Smooth muscle cell (in vitro differentiated cells): ENCODE measurements at regions not wholly inside any gene's neighbourhood (a gene's known extent, or its start where the extent isn't known, plus 50 kb on each side); places are given as distances from the start of the nearest gene placed in this dataset.
A peak's percentile ranks its signal among the peaks of the same experiment; 100 is the strongest.

ENCODE experiments used
- DNase-seq: peaks from one replicate; lab custom pipeline; 2025; ENCODE audit not compliant: unreplicated experiment; lab: John Stamatoyannopoulos, UW
- H2AFZ ChIP-seq: fragments of 200-600 bp; sonication (generic); 2 replicates; pipeline ENCODE4 v1.6.0; 2016; ENCODE audit warnings: antibody characterized with exemption, low read depth, mild to moderate bottlenecking
- H3F3A ChIP-seq: fragments of 200-600 bp; sonication (generic); 2 replicates; pipeline ENCODE4 v1.6.0; 2017; ENCODE audit warnings: antibody characterized with exemption, low read depth
- H3K27ac ChIP-seq: fragments of 200-600 bp; sonication (generic); 2 replicates; pipeline ENCODE4 v1.5.1; 2016; ENCODE audit warnings: low read depth, mild to moderate bottlenecking
- H3K27me3 ChIP-seq: fragments of 200-600 bp; sonication (generic); 2 replicates; pipeline ENCODE4 v1.6.1; 2016; ENCODE audit warnings: low read depth, mild to moderate bottlenecking
- H3K36me3 ChIP-seq: fragments of 200-600 bp; sonication (generic); 2 replicates; pipeline ENCODE4 v1.5.1; 2016; ENCODE audit warnings: low read depth
- H3K4me1 ChIP-seq: fragments of 200-600 bp; sonication (generic); 2 replicates; pipeline ENCODE4 v1.5.1; 2016; ENCODE audit warnings: low read depth
- H3K4me2 ChIP-seq: fragments of 200-600 bp; sonication (generic); 2 replicates; pipeline ENCODE4 v1.6.0; 2016; ENCODE audit warnings: mild to moderate bottlenecking
- H3K4me3 ChIP-seq: fragments of 200-600 bp; sonication (generic); 2 replicates; pipeline ENCODE4 v1.5.1; 2016; ENCODE audit warnings: mild to moderate bottlenecking
- H3K79me2 ChIP-seq: fragments of 200-600 bp; sonication (generic); 2 replicates; pipeline ENCODE4 v1.6.0; 2016; ENCODE audit warnings: low read depth, mild to moderate bottlenecking
- H3K9ac ChIP-seq: fragments of 200-600 bp; sonication (generic); 2 replicates; pipeline ENCODE4 v1.6.0; 2016; ENCODE audit warnings: low read depth
- H3K9me3 ChIP-seq: fragments of 200-600 bp; sonication (generic); replicated peaks from 2 replicates; pipeline ENCODE4 v1.5.1; 2016; ENCODE audit warnings: low read depth
- H4K20me1 ChIP-seq: fragments of 200-600 bp; sonication (generic); 2 replicates; pipeline ENCODE4 v1.6.0; 2016; ENCODE audit warnings: low read depth
- CTCF ChIP-seq: fragments of 200-600 bp; sonication (generic); IDR thresholded peaks from 2 replicates; pipeline ENCODE4 v1.5.1; 2017; ENCODE audit warnings: borderline replicate concordance, mild to moderate bottlenecking, antibody characterized with exemption; ENCODE audit not compliant: insufficient read depth, poor library complexity, severe bottlenecking
- WGBS: methylation state at CpG from one replicate; pipeline ENCODE4 v1.1.7; 2016; ENCODE audit warnings: low lambda C conversion rate; 5-methylcytosine and 5-hydroxymethylcytosine counted together

GRCh38 chr4:127344071-127344470 lies 288.7 kb upstream of the INTU start:
- no peak overlapping the region for H3K4me3 ChIP-seq
- H3F3A ChIP-seq: no peaks in the 10 kb centered on the region
- no peak for TF ChIP-seq CTCF
- no peak overlapping the region for H3K9ac ChIP-seq
- 94% methylated on average over 3 of the region's 3 CpGs for WGBS
- H3K27me3 ChIP-seq: no peaks in the 10 kb centered on the region
- no peak overlapping the region for H3K4me2 ChIP-seq
- H3K4me1 ChIP-seq: no peaks in the 10 kb centered on the region
- DNase-seq: no peak
- H3K9me3 ChIP-seq: no peaks in the 10 kb centered on the region
- no peak overlapping the region for H3K27ac ChIP-seq
- H4K20me1 ChIP-seq: no peaks in the 10 kb centered on the region
- no peak overlapping the region for H2AFZ ChIP-seq
- no peaks in the 10 kb centered on the region for H3K79me2 ChIP-seq
- H3K36me3 ChIP-seq: no peaks in the 10 kb centered on the region

DNA sequence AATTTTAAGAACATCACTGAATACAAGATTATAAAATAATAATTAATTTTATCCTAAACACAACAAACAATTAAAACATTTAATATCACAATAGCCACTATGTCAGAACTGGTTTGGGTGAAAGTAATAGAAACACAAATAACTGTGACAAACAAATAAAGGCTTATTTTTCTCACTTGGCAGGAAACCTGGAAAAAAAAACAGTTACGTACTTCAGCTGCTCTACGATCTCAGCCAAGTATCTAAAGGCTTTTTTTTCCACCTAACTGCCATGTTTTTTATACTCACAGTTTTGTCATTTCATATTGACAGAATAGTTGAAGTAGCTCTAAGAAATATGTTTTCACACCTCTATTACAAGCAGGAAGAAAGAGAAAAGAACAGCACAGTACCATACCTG lies 284.8 kb upstream of the INTU start:
- H4K20me1 ChIP-seq: no peaks in the 10 kb centered on the region
- H3K27me3 ChIP-seq: no peaks in the 10 kb centered on the region
- no peaks in the 10 kb centered on the region for H3K79me2 ChIP-seq
- no peak overlapping the region for H2AFZ ChIP-seq
- no peak overlapping the region for H3K4me2 ChIP-seq
- H3K4me1 ChIP-seq: no peaks in the 10 kb centered on the region
- no peak for DNase-seq
- no peaks in the 10 kb centered on the region for H3K9me3 ChIP-seq
- TF ChIP-seq CTCF: no peak
- no peak overlapping the region for H3K4me3 ChIP-seq
- 92% methylated on average over 2 of the region's 2 CpGs for WGBS
- H3K36me3 ChIP-seq: no peaks in the 10 kb centered on the region
- no peak overlapping the region for H3K27ac ChIP-seq
- no peaks in the 10 kb centered on the region for H3F3A ChIP-seq
- no peak overlapping the region for H3K9ac ChIP-seq

DNA sequence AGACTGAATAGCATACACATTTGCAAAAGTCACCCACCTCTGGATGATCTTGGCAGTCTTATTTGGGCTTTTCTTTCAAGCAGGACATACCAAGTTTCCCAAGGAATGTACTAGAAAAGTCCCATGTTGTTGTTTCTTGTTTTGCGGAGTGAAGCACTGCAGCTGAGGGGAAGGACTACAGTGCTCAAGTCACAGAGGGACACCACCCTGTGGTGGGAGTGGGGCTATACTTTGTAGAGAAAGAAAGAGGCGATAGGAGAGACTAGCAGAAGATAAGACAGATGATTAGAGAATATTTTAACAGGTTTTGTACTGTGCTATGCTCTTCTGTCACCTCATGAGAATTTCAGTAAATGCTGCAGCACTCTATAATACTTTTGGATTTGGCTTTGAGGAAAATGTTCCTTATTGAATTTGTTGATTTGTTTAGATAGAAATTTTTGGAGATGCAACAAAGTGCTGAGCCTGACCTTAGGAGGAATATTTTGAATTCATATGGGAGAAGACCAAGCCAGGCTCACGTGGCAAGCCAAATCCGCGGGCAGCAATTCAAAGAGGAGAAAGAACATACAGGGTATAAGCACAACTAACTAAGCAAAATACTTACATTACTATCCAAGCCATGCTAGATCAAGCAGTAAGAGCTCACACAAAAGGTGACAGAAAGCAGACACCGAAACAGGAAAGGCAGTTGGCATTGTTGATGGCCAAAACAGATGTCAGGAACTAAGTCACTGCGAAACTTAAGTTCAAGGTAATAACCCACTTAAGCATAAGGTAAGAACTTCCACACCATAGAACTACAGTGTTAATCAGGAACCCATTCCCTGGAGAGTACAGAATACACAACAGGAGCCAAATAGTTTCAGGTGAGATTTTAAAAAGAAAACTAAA lies 280.3 kb upstream of the INTU start:
- Histone ChIP-seq H3K4me1 (no peaks in the 10 kb centered on the region), H3K9ac (no peak overlapping the region), H3K9me3 (no peaks in the 10 kb centered on the region), H3K4me2 (no peak overlapping the region), H3K27ac (no peak overlapping the region), H3K36me3 (no peaks in the 10 kb centered on the region), H2AFZ (peak overlapping the region; percentile 71), H3K27me3 (no peaks in the 10 kb centered on the region), H3K79me2 (no peaks in the 10 kb centered on the region), H3K4me3 (no peak overlapping the region), H4K20me1 (no peaks in the 10 kb centered on the region), H3F3A (no peaks in the 10 kb centered on the region)
- no peak for DNase-seq
- 80% methylated on average over 7 of the region's 7 CpGs for WGBS
- TF ChIP-seq CTCF: peak; percentile 8

- no peak overlapping the region for H3K27ac ChIP-seq
- H2AFZ ChIP-seq: no peak overlapping the region
- no peak overlapping the region for H3K9ac ChIP-seq
- no peaks in the 10 kb centered on the region for H3K27me3 ChIP-seq
- no peaks in the 10 kb centered on the region for H3K79me2 ChIP-seq
- no peaks in the 10 kb centered on the region for H3K9me3 ChIP-seq
- no peaks in the 10 kb centered on the region for H3K4me1 ChIP-seq
- TF ChIP-seq CTCF: no peak
- WGBS: 90% methylated on average over 2 of the region's 2 CpGs
- H4K20me1 ChIP-seq: no peaks in the 10 kb centered on the region
- H3F3A ChIP-seq: no peaks in the 10 kb centered on the region
- no peak for DNase-seq
- no peak overlapping the region for H3K4me3 ChIP-seq
- H3K4me2 ChIP-seq: no peak overlapping the region
- H3K36me3 ChIP-seq: no peaks in the 10 kb centered on the region
Measured at GRCh38 chr4:127355743-127356142, 277.0 kb upstream of the INTU start.
